ENCODE measurements at regions not wholly inside any gene's neighbourhood (a gene's known extent, or its start where the extent isn't known, plus 50 kb on each side); places are given as distances from the start of the nearest gene placed in this dataset.

- DNase-seq: no peak
Measured at GRCh38 chr9:79013715-79014610, 557.8 kb upstream of the TLE4 start.

DNA sequence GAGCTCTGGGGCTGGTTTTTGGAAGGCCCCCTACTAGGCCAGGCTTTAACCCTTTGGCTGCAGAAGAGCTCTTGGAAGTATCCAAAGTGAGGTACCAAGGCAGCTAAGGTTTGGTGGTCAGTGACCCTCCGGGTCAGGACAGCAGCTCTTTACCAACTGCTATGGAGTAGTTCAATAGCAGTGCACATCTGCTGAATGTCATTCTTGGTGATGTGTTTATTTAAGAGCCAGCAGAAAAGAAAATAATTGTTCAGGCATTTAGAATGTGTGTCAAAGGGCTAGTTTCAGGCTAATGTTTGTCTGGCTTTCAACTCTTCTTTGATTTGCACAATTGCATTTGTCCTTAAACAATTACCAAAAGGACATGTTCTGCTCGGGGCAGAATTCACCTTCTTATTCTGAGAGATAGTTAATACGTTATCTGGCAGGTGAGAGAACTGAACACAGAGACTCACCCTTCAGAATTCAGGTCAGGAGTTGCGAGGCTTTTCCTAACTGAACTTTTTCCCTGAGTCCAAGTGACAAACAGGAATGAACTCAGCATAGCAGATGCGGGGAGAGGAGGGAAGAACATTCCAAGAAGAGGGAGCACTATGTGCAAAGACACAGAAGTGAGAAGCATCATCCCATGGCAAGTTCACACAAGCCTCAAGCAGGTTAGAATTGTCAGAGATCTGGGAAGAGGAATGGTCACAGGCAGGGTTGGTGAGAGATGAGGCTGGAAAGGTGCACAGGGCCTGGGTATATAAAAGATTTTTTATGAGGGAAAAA is 556.7 kb upstream of the TLE4 start:
- no peak for DNase-seq

DNA sequence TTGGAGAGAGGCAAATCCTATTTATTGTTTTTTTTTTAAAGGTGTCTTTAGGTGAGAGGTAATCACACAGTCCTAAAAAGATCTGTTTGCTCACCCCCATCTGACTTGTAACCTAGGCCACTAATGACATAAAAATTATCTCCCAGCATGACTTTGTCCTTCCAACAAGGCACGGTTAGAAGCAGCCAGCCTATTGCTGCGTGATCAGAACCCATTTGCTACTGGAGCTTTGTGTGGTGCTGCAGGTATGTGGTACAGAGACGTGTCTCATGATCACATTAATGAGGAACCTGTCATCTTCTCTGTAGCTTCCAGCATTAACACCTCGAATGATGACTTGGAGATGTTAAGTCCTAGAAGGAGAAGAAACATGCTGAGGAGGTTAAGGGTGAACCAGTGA is 555.8 kb upstream of the TLE4 start:
- DNase-seq: no peak

- DNase-seq: no peak
Measured at GRCh38 chr9:79020276-79020675, 551.5 kb upstream of the TLE4 start.

DNA sequence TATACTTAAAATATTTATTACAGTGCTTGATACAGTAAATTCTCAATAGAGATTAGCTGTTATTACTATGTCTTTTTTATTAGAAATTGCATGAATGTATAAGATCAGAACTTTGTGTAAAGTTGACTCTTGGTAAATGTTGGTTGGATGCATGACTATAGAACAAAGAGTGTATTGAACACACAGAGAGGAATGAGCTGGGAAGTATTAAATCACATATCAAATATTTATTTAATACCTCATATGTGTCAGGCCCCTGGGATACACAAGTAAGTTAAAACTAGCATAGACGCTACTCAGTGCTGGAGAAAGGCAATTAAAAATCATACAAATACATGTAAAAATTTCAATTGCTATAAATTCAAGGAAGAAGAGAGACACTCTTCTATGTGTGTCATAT is 550.7 kb upstream of the TLE4 start:
- DNase-seq: no peak

- DNase-seq: peak; percentile 29
Measured at GRCh38 chr9:79023134-79023580, 548.6 kb upstream of the TLE4 start.

GRCh38 chr9:79026316-79026715 is 545.4 kb upstream of the TLE4 start:
- DNase-seq: peak; percentile 10

- no peak for DNase-seq
Measured at GRCh38 chr9:79028101-79028500, 543.7 kb upstream of the TLE4 start.

GRCh38 chr9:79034583-79034982 is 537.2 kb upstream of the TLE4 start:
- DNase-seq: no peak

- no peak for DNase-seq
Measured at GRCh38 chr9:79037338-79037737, 534.4 kb upstream of the TLE4 start.

GRCh38 chr9:79040671-79041070 is 531.1 kb upstream of the TLE4 start:
- DNase-seq: no peak

GRCh38 chr9:79041266-79041665 is 530.5 kb upstream of the TLE4 start:
- DNase-seq: no peak

DNA sequence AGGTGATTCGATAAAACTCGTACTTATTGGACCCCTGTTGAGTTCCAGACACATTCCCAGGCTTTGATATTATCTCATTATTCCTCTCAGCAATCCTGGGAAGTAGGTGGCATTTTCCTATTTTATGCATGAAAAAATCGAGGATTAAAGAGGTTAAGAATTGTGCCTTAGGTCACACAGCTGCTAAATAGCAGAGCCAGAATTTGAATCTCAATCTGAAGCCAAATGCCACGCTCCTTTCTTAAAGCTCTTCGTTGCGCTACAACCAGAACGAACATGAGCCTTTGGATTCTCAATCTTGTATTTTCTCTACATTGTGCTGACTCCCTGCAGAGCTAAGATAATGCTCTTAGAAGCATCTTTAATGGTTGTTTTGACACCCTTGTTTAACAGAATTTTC is 527.8 kb upstream of the TLE4 start:
- no peak for DNase-seq

DNA sequence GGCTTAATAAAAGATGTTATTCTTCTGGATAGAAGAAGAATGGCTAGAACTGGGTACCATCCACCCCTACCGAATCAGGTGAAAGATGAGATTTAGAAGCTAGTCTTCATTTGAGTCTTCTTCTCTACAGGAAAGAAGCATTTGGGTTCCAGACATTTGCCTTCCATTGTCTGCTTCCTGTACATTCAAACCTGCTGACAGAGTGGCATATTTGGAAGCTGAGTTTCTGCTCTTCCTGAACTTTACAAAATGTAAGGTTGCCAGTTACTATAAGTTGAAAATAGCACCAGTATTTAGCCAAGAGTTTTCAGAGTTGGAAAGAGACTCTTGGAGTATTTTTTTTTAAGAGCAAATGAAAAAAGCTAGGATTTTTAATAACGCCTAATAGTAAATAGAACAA is 525.4 kb upstream of the TLE4 start:
- no peak for DNase-seq

DNA sequence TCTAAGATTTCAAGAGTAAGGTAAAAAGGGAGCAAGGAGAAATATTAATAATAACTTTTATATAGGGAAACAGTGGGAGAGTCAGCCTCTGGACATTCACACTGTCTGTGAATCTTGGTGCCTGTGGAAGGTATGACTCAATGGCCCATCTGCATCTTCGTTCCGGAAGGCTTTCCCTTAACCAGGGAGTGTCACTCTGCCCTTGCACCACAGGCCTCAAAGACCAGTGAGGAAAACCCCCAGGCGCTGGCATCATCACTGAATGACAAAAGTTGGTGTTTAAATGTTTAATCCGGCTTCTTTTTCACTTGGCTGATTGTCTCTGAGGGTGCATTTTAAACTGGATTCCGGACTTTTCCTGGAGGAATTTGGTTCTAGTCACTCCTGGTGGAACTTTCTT is 522.4 kb upstream of the TLE4 start:
- DNase-seq: no peak

- no peak for DNase-seq
Measured at GRCh38 chr9:79053598-79053997, 518.2 kb upstream of the TLE4 start.

- no peak for DNase-seq
Measured at GRCh38 chr9:79054500-79054899, 517.3 kb upstream of the TLE4 start.

DNA sequence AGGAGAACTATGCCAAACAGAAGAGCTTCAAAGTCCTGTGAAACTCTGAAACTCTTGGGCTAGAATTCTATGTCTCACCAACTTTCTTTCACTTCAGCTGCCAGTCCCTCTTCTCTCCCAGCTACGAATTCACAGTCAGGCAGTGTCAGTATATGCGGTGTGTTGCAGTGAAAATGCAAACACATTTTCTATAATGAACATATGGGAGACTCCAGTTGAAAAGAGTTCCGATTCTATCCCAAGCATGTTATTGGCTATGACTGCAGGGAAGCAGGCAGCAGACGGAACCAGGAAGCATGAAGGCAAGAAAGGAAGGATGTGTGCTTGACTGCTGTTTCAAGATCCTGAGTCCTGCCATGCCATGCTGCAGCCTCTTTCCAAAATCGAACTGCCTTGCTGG is 515.7 kb upstream of the TLE4 start:
- DNase-seq: no peak

DNA sequence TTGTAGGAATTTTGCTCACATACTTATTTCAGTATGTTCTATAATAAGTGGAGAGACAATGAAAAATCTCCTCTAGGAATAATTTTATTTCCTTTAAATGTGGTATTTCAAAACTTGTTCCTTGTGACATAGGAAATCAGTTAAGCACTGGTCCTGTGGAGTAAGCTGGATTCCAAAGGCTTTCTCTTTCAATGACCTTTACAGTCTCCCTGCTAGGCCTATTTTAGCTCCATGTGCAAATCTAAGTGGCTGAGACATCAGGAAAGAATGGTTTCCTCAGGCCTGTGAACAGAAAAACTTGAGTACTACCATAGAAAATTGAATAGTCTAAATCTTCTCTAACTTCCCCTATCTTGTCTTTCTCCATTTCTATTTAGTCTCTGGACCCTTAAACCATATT is 514.2 kb upstream of the TLE4 start:
- DNase-seq: no peak

DNA sequence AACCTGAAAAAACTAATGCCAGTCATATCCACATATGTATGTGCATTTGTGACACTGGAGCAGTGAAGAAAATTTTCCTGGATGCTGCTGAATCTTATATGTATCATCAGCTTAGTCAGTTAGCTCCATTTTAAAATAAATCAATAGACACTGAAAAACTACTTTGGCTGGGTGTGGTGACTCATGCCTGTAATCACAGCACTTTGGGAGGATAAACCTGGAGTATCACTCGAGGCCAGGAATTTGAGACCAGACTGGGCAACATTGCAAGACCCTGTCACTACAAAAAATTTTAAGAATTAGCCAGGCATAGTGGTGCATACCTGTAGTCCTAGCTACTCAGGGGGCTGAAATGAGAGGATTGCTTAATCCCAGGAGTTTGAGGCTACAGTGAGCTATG is 511.0 kb upstream of the TLE4 start:
- no peak for DNase-seq

- peak; percentile 17 for DNase-seq
Measured at GRCh38 chr9:79061752-79062616, 509.8 kb upstream of the TLE4 start.

DNA sequence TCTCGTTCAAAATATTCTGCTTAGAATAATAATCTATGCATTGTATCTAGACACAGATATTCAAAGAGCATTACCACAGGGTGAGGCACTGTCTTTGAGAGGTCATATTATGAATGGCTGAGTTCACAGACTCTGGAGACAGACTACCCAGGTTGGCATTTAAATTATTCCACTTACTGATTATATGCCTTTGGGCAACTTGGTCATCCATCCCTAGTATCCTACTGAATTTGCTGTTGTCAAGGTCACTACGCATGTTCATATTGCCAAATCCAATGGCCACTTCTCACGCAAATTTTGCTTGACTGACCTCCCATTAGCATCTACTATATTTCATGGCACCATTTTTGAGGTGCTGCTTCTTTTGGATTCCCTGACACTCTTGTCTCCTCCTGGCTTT is 498.6 kb upstream of the TLE4 start:
- no peak for DNase-seq

Measured in renal pelvis (tissue), 1 donor.